ENCODE measurements at regions not wholly inside any gene's neighbourhood (a gene's known extent, or its start where the extent isn't known, plus 50 kb on each side); places are given as distances from the start of the nearest gene placed in this dataset.
"Not testable (repeated sequence)": the region's sequence is repeated elsewhere in the genome, so short reads cannot be mapped to it uniquely, and the experiment has no call there.

DNA sequence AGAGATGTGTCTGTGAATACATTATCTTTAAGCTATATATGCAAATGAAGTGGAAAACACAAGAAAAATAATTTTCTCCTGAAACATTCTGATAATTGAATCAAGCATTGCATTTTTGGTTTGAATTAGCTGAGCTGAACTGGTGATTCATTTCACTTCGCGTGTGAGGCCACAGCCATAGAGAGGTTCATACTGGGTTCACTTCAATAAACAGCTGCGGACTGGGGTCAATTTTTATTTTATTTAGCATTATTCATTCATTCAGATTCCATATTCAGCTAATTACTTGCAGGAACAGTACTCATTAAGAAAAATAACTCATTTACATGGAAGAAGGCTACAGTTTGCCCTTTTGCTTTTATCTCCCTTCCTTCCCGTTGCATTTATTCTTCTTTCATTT is 195.2 kb upstream of the LRIG3 start:
- Mint-ChIP-seq H3K27ac (no peak overlapping the region), H3K27me3 (no peaks in the 10 kb centered on the region), H3K9me3 (ENCODE audit: low read depth) (no peaks in the 10 kb centered on the region), H3K36me3 (no peaks in the 10 kb centered on the region), H3K4me3 (no peak overlapping the region), H3K4me1 (no peaks in the 10 kb centered on the region)
- ATAC-seq (no peak), DNase-seq (no peak)
- CTCF ChIA-PET, result interaction anchor here (1.5 kb wide), 1 partner anchor 35 kb away, joined by 4 read pairs; no protein-coding TSS in a partner anchor

DNA sequence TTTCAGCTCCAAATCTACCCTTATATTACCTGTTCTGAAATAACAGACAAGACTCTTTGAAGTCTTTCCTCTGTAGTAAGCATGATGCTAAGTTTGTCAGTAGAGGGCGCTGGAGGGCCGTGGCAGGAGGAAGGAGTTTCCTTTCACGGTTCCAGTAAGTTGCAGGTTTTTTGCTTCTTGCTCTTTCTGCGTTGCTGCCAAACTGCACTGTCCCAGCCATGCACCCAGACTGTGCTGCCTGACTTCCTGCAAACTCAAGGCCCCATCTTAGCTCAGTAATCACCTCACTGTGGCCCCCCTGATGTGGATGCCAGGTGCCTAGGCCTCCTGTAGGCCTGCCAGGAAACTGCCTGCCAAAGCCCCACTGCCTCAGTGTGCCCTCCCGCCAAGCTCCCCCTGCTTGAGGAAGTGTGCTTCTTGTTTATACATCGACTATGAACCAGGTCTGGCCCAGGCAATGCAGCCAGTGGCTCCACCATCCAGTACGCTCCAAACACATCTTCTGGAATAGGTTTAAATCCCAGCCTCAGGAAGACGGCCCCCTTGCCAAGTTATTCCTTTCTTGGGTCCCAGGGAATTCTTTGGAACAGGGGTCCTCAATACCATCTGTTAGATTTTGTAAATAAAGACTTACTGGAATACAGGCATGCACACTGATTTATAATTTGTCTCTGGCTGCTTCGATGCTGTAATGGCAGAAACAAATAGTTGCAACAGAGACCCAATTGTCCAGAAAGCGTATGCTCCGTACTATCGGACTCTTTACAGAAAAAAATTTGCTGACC is 193.7 kb upstream of the LRIG3 start:
- Mint-ChIP-seq H3K27me3 (no peaks in the 10 kb centered on the region), H3K9me3 (ENCODE audit: low read depth) (no peaks in the 10 kb centered on the region), H3K4me1 (no peaks in the 10 kb centered on the region), H3K36me3 (no peaks in the 10 kb centered on the region), H3K4me3 (no peak overlapping the region), H3K27ac (no peak overlapping the region)
- CTCF ChIA-PET, result interaction anchor here (0.8 to 1.5 kb wide), 4 partner anchors 14 to 767 kb away, joined by 3 to 4 read pairs (median 4); no protein-coding TSS in a partner anchor
- ATAC-seq (peak; percentile 53), DNase-seq (peak; percentile 68)

DNA sequence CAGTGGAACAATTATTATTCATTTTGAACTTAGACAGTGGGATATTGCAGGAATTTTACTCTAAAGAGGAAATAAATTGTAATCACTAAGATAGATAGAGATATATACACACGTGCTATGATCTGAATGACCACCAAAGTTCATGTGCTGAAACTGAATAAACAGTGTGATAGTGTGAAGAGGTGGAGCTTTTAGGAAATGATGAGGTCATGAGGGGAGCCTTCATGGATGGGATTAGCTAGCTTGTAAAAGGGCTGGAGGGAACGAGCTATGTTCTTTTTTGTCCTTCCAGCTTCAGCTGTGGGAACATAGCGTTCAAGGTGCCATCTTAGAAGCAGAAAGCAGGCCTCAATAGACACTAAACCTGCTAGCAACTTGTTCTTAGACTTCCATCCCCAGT is 191.5 kb upstream of the LRIG3 start:
- Mint-ChIP-seq H3K4me1 (no peaks in the 10 kb centered on the region), H3K27ac (no peak overlapping the region), H3K36me3 (no peaks in the 10 kb centered on the region), H3K27me3 (no peaks in the 10 kb centered on the region), H3K4me3 (no peak overlapping the region), H3K9me3 (ENCODE audit: low read depth) (no peaks in the 10 kb centered on the region)
- DNase-seq, result no peak
- no peak for ATAC-seq
- CTCF ChIA-PET, result no interaction called here

DNA sequence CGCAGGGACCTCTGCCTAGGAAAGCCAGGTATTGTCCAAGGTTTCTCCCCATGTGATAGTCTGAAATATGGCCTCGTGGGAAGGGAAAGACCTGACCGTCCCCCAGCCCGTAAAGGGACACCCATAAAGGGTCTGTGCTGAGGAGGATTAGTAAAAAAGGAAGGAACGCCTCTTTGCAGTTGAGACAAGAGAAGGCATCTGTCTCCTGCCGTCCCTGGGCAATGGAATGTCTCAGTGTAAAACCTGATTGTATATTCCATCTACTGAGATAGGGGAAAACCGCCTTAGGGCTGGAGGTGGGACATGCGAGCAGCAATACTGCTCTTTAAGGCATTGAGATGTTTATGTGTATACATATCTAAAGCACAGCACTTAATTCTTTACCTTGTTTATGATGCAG is 188.2 kb upstream of the LRIG3 start:
- H3K36me3 Mint-ChIP-seq; H3K27me3 Mint-ChIP-seq; H3K4me1 Mint-ChIP-seq; ATAC-seq; H3K9me3 Mint-ChIP-seq (ENCODE audit: low read depth); H3K4me3 Mint-ChIP-seq; DNase-seq; H3K27ac Mint-ChIP-seq; CTCF ChIA-PET: not testable (repeated sequence)

DNA sequence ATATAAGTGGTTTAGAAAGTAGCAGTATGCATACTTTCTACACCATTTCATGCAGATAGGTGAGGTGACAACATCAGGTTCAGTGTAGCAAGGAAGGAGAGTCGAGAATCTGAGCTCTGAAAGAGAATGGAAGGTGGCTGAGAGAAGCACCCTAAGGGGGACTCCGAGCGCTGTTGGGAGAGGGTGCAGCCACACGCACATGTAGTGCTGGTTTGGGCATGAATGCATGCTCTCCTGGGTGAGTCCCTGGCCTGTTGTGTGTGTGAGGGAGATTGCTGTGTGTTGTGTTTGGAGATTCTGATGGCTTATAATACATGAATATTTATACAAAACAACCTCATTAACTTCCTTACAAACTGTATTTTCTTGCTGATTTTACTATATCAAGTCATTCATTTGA is 180.3 kb upstream of the LRIG3 start:
- ATAC-seq (no peak), DNase-seq (no peak)

GRCh38 chr12:59097876-59098275 is 177.6 kb upstream of the LRIG3 start:
- Mint-ChIP-seq H3K27ac (no peak overlapping the region), H3K9me3 (ENCODE audit: low read depth) (no peaks in the 10 kb centered on the region), H3K36me3 (no peaks in the 10 kb centered on the region), H3K4me1 (no peaks in the 10 kb centered on the region), H3K4me3 (no peak overlapping the region), H3K27me3 (no peaks in the 10 kb centered on the region)
- ATAC-seq (no peak), DNase-seq (no peak)
- CTCF ChIA-PET, result no interaction called here

More for the DNA sequence above, 180.3 kb upstream of the LRIG3 start:
- CTCF ChIA-PET, result interaction anchor here (1.3 kb wide), 1 partner anchor 13 kb away, joined by 4 read pairs; no protein-coding TSS in a partner anchor
- no peak overlapping the region for H3K27ac Mint-ChIP-seq
- no peaks in the 10 kb centered on the region for H3K4me1 Mint-ChIP-seq
- no peaks in the 10 kb centered on the region for H3K36me3 Mint-ChIP-seq
- H3K27me3 Mint-ChIP-seq, result no peaks in the 10 kb centered on the region
- no peak overlapping the region for H3K4me3 Mint-ChIP-seq
- no peaks in the 10 kb centered on the region for H3K9me3 Mint-ChIP-seq (ENCODE audit: low read depth)

DNA sequence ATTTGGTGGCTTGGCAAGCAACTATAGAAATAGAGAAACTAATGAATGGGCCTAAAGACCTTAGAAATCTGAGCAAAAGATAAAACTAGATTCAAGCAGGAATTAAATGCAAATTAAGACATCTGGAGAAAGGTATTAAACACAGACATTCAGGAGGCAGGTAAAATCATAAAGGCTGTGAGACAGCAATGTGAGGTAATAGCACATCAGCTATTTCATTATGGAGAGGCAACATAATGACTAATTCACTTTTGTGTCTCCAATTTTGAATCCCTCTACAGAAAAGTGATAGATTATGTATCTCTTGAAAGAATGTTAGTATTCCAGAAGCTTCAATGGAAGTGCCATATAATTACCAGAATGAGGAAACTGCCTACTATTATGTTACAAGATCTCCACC is 175.9 kb upstream of the LRIG3 start:
- Mint-ChIP-seq H3K9me3 (ENCODE audit: low read depth) (peaks cover 2% of the 10 kb centered on the region), H3K4me3 (no peak overlapping the region), H3K27ac (no peak overlapping the region), H3K4me1 (no peaks in the 10 kb centered on the region), H3K36me3 (no peaks in the 10 kb centered on the region), H3K27me3 (no peaks in the 10 kb centered on the region)
- ATAC-seq, result no peak
- CTCF ChIA-PET, result no interaction called here
- DNase-seq, result no peak

DNA sequence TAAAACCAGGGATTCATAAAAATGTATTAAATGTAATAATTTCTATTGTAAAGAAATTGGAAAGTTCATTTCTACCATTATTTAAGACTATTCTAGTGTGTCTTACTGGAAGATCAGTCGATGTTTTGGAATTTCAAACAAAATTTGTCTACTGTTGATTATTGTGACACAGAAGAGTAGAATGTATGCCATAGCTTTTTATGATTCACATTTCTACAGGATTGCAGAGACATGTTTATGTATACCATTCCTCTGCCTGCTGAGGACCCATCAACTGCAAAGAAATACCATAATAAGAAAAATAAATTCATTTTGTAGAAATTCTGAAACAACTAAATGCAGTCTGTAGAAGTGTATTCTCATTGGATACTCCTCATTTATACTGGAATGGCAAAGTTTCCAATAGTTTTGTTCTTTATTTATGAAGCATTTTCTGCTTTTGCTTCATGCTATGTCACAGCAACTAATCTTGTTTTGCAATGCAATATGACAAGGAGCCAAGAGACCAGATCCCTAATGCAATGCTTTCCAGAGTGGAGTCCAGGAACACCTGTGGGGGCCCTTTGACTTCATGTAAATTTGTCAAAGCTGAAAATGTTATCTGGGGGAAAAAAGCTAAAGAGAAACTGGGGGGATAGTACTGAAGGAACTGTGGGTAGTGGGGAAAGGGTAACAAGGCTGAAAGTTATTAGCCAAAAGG is 172.9 kb upstream of the LRIG3 start:
- H3K27me3 Mint-ChIP-seq, result no peaks in the 10 kb centered on the region
- no peaks in the 10 kb centered on the region for H3K4me1 Mint-ChIP-seq
- H3K27ac Mint-ChIP-seq, result no peak overlapping the region
- CTCF ChIA-PET, result no interaction called here
- H3K4me3 Mint-ChIP-seq, result no peak overlapping the region
- DNase-seq (no peak), ATAC-seq (no peak)
- H3K36me3 Mint-ChIP-seq, result no peaks in the 10 kb centered on the region
- peaks cover 2% of the 10 kb centered on the region for H3K9me3 Mint-ChIP-seq (ENCODE audit: low read depth)

GRCh38 chr12:59088673-59089072 is 168.4 kb upstream of the LRIG3 start:
- ATAC-seq, result no peak
- no peak overlapping the region for H3K27ac Mint-ChIP-seq

DNA sequence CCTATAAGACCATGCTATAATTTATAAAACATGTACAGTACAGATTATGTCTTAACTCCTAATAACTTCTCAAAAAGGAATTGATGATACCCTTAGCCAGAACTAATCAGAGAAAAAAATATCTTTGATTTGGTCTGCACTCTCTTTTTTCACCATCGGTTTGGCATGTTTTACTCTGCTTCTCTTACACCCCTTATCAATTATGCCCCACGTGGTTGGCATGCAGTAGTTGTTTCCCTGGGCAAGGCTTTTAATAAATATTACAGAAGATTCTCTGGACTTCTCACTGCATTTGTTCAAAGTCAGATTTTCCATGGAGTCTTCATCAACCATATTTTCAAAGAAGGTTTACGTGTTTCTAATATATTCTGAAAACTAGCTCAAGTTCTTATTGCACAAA is 167.4 kb upstream of the LRIG3 start:
- ATAC-seq, result no peak
- Mint-ChIP-seq H3K36me3 (no peaks in the 10 kb centered on the region), H3K27ac (no peak overlapping the region), H3K4me1 (no peaks in the 10 kb centered on the region), H3K27me3 (no peaks in the 10 kb centered on the region), H3K4me3 (no peak overlapping the region), H3K9me3 (ENCODE audit: low read depth) (peaks cover 2% of the 10 kb centered on the region)
- DNase-seq, result no peak
- CTCF ChIA-PET, result no interaction called here

More at GRCh38 chr12:59088673-59089072, 168.4 kb upstream of the LRIG3 start:
- H3K4me1 Mint-ChIP-seq, result no peaks in the 10 kb centered on the region
- no peak for DNase-seq
- no peaks in the 10 kb centered on the region for H3K27me3 Mint-ChIP-seq
- no peaks in the 10 kb centered on the region for H3K36me3 Mint-ChIP-seq
- H3K4me3 Mint-ChIP-seq, result no peak overlapping the region
- CTCF ChIA-PET, result no interaction called here
- peaks cover 2% of the 10 kb centered on the region for H3K9me3 Mint-ChIP-seq (ENCODE audit: low read depth)

- ATAC-seq, result no peak
- Mint-ChIP-seq H3K36me3 (no peaks in the 10 kb centered on the region), H3K27me3 (no peaks in the 10 kb centered on the region), H3K4me3 (no peak overlapping the region), H3K9me3 (ENCODE audit: low read depth) (peaks cover 2% of the 10 kb centered on the region), H3K4me1 (no peaks in the 10 kb centered on the region), H3K27ac (no peak overlapping the region)
- no peak for DNase-seq
- CTCF ChIA-PET, result no interaction called here
Measured at GRCh38 chr12:59087077-59087673, 166.9 kb upstream of the LRIG3 start.

GRCh38 chr12:59086126-59086525 is 165.8 kb upstream of the LRIG3 start:
- no peaks in the 10 kb centered on the region for H3K4me1 Mint-ChIP-seq
- CTCF ChIA-PET, result no interaction called here
- ATAC-seq (no peak), DNase-seq (no peak)
- H3K27ac Mint-ChIP-seq, result no peak overlapping the region
- no peaks in the 10 kb centered on the region for H3K9me3 Mint-ChIP-seq (ENCODE audit: low read depth)
- no peak overlapping the region for H3K4me3 Mint-ChIP-seq
- H3K36me3 Mint-ChIP-seq, result no peaks in the 10 kb centered on the region
- no peaks in the 10 kb centered on the region for H3K27me3 Mint-ChIP-seq

GRCh38 chr12:59085690-59086089 is 165.4 kb upstream of the LRIG3 start:
- Mint-ChIP-seq H3K9me3 (ENCODE audit: low read depth) (no peaks in the 10 kb centered on the region), H3K27me3 (no peaks in the 10 kb centered on the region), H3K36me3 (no peaks in the 10 kb centered on the region), H3K4me3 (no peak overlapping the region), H3K4me1 (no peaks in the 10 kb centered on the region), H3K27ac (no peak overlapping the region)
- CTCF ChIA-PET, result no interaction called here
- ATAC-seq (no peak), DNase-seq (no peak)

Measured in activated CD8-positive, alpha-beta memory T cell treated with anti-CD3 and anti-CD28 coated beads, Interleukin-2, amount 10 ng/mL, durations not matched to agents 7 days and 5 days (primary cell).